ENCODE measurements at regions not wholly inside any gene's neighbourhood (a gene's known extent, or its start where the extent isn't known, plus 50 kb on each side); places are given as distances from the start of the nearest gene placed in this dataset.

DNA sequence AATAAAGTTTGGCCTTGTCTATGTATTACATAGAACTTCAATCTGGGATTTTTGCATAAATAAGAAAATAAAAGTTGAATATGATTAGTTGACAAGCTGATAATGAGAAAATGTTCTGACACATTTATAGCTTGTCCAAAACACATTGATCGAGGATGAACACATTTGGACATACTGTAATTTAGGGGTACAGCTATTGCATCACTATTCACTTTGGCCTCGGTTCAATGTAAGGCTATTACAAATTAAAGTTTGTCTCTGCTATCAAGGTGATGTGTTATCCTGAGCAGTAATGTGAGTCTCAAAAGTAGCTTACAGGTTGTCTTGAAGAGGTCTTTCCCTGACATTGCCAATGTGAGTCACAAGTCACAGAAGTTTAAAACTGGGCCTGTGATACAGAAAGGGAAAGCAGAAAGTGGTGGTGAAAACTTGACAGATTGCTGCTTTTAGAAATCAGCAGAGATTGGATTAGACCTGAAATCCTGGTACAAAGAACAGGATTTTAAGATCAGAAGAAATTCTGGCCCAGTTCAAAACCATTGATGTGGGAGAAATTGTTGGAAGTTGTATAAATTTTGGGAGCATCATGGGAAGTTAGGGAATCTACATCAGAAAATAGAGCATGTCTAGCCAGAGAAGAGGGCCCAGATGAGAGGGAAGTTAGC is 674.1 kb downstream of the NYAP2 start:
- TF ChIP-seq POLR2AphosphoS5 (IDR thresholded peaks at IDR 0.05; ENCODE audit: low read depth, low read length) (no peak), SIN3A (IDR thresholded peaks at IDR 0.05; ENCODE audit: borderline replicate concordance, insufficient read depth, low read depth, low read length) (no peak), TCF7L2 (IDR thresholded peaks at IDR 0.05; ENCODE audit: low read depth, low read length) (no peak)
- TF ChIP-seq, protein P1, sequence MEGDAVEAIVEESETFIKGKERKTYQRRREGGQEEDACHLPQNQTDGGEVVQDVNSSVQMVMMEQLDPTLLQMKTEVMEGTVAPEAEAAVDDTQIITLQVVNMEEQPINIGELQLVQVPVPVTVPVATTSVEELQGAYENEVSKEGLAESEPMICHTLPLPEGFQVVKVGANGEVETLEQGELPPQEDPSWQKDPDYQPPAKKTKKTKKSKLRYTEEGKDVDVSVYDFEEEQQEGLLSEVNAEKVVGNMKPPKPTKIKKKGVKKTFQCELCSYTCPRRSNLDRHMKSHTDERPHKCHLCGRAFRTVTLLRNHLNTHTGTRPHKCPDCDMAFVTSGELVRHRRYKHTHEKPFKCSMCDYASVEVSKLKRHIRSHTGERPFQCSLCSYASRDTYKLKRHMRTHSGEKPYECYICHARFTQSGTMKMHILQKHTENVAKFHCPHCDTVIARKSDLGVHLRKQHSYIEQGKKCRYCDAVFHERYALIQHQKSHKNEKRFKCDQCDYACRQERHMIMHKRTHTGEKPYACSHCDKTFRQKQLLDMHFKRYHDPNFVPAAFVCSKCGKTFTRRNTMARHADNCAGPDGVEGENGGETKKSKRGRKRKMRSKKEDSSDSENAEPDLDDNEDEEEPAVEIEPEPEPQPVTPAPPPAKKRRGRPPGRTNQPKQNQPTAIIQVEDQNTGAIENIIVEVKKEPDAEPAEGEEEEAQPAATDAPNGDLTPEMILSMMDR (IDR thresholded peaks at IDR 0.05): no peak
- TF ChIP-seq, protein P2, sequence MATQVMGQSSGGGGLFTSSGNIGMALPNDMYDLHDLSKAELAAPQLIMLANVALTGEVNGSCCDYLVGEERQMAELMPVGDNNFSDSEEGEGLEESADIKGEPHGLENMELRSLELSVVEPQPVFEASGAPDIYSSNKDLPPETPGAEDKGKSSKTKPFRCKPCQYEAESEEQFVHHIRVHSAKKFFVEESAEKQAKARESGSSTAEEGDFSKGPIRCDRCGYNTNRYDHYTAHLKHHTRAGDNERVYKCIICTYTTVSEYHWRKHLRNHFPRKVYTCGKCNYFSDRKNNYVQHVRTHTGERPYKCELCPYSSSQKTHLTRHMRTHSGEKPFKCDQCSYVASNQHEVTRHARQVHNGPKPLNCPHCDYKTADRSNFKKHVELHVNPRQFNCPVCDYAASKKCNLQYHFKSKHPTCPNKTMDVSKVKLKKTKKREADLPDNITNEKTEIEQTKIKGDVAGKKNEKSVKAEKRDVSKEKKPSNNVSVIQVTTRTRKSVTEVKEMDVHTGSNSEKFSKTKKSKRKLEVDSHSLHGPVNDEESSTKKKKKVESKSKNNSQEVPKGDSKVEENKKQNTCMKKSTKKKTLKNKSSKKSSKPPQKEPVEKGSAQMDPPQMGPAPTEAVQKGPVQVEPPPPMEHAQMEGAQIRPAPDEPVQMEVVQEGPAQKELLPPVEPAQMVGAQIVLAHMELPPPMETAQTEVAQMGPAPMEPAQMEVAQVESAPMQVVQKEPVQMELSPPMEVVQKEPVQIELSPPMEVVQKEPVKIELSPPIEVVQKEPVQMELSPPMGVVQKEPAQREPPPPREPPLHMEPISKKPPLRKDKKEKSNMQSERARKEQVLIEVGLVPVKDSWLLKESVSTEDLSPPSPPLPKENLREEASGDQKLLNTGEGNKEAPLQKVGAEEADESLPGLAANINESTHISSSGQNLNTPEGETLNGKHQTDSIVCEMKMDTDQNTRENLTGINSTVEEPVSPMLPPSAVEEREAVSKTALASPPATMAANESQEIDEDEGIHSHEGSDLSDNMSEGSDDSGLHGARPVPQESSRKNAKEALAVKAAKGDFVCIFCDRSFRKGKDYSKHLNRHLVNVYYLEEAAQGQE (IDR thresholded peaks at IDR 0.05; ENCODE audit: insufficient read depth in 1 of 2, low read depth in 2 of 2, low read length in 1 of 2): no peak

All from Panc1 (cell line).